C4-2B (cell line): ENCODE measurements at regions not wholly inside any gene's neighbourhood (a gene's known extent, or its start where the extent isn't known, plus 50 kb on each side); places are given as distances from the start of the nearest gene placed in this dataset.

Experiments
- CTCF ChIP-seq: fragments of 450-650 bp; conservative IDR thresholded peaks from 2 replicates; pipeline ENCODE4 v1.5.1; 2017; ENCODE audit warnings: mild to moderate bottlenecking
- ZFX ChIP-seq: fragments of 450-650 bp; IDR thresholded peaks from 2 replicates; pipeline ENCODE4 v1.6.1; 2017

- TF ChIP-seq CTCF, result no peak
- TF ChIP-seq ZFX, result no peak
These were observed 1354.5 kb downstream of the XPNPEP1 start for GRCh38 chr10:108568824-108569223.
